K562 (cell line): ENCODE measurements at regions not wholly inside any gene's neighbourhood (a gene's known extent, or its start where the extent isn't known, plus 50 kb on each side); places are given as distances from the start of the nearest gene placed in this dataset.

Experiments
- COPS2 ChIP-seq: fragments of 450-650 bp; conservative IDR thresholded peaks from 2 replicates; pipeline ENCODE4 v1.6.1; 2016; ENCODE audit warnings: mild to moderate bottlenecking, moderate library complexity
- SP2 ChIP-seq: IDR thresholded peaks from 2 replicates; pipeline ENCODE4 v1.6.1; 2011; ENCODE audit warnings: mild to moderate bottlenecking, low read depth, low read length, moderate library complexity; ENCODE audit not compliant: poor library complexity, severe bottlenecking; ENCODE audit errors: extremely low read depth

DNA sequence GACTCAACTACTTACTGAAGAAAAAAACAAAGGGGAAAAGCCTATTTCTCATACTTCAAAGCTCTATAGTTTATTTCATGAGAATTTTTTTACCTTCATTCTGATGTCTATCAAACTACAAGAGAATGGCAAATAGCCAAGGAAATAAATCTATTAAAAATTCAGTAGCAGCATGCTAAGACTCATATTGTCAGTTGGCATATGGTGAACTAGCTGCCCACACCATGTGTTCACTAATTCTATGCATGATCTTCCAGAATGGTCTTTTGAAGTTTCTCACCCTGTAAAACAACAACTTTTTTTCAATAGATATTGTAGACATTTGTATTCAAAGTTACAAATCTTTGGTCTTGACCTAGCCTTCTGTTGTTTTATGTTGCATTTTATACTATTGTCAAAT, 386.2 kb downstream of the RSL24D1 start:
- TF ChIP-seq SP2 (no peak), COPS2 (no peak)
